B cell (primary cell): ENCODE measurements at regions not wholly inside any gene's neighbourhood (a gene's known extent, or its start where the extent isn't known, plus 50 kb on each side); places are given as distances from the start of the nearest gene placed in this dataset.

Experiments used
- ATAC-seq: fragments of 200-7000 bp; cut with Tn5 transposase; one replicate; pipeline ENCODE4 v1.10.0; 2021; ENCODE audit warnings: low read depth, mild to moderate bottlenecking, moderate number of reproducible peaks, moderate library complexity
- CTCF ChIA-PET: fragments of 350-600 bp; sonication (Branson Sonifier 250); formaldehyde crosslinking; loops from one replicate; lab custom pipeline; 2021; ENCODE audit warnings: antibody characterized with exemption, inconsistent platforms; lab: Charles Lee
- POLR2A ChIA-PET: fragments of 350-600 bp; sonication (Branson Sonifier 250); formaldehyde crosslinking; loops from one replicate; lab custom pipeline; 2021; ENCODE audit warnings: antibody characterized with exemption; lab: Charles Lee
- DNase-seq: peaks from one replicate; pipeline ENCODE4 v3.0.0; 2013
- H2AFZ ChIP-seq: 2 replicates; pipeline ENCODE4 v1.6.1; 2012; ENCODE audit warnings: mild to moderate bottlenecking, low read depth, low read length; ENCODE audit not compliant: insufficient read depth, poor library complexity, severe bottlenecking
- H3K27ac ChIP-seq, 2 donors: 1 replicate in 1 of 2; 2 replicates in 1 of 2; pipeline ENCODE4 v1.5.1; 2012 to 2013; ENCODE audit warnings: low read length in 2 of 2, mild to moderate bottlenecking in 2 of 2, moderate library complexity in 1 of 2
- H3K27me3 ChIP-seq, 4 experiments: fragments of 200-600 bp in 1 of 4; sonication (generic) in 1 of 4; replicated peaks in 1 of 4; 1 replicate in 2 of 4; 2 replicates in 2 of 4; pipeline versions ENCODE4 v1.6.1 to v1.7.0; 2013 to 2016; ENCODE audit warnings: low read length in 3 of 4, mild to moderate bottlenecking in 2 of 4, mixed read lengths in 1 of 4, moderate library complexity in 1 of 4; ENCODE audit not compliant: insufficient read depth in 4 of 4, control insufficient read depth in 3 of 4; ENCODE audit errors: control extremely low read depth in 1 of 4
- H3K36me3 ChIP-seq, 2 experiments: replicated peaks in 1 of 2; 1 replicate in 1 of 2; 2 replicates in 1 of 2; pipeline versions ENCODE4 v1.6.1 to v1.7.1; 2013; ENCODE audit warnings: low read length in 1 of 2; ENCODE audit not compliant: insufficient read depth in 2 of 2, control insufficient read depth in 1 of 2; ENCODE audit errors: control extremely low read depth in 1 of 2, extremely low read depth in 1 of 2
- H3K4me1 ChIP-seq, 2 donors: fragments of 200-600 bp in 1 of 2; sonication (generic) in 1 of 2; 1 replicate in 1 of 2; 2 replicates in 1 of 2; pipeline versions ENCODE4 v1.5.1 to v1.6.1; 2013 to 2017; ENCODE audit warnings: low read length in 2 of 2; ENCODE audit not compliant: control insufficient read depth in 2 of 2, insufficient read depth in 2 of 2
- H3K4me2 ChIP-seq: replicated peaks from 2 replicates; pipeline ENCODE3; 2012; ENCODE audit warnings: mild to moderate bottlenecking, low read depth, low read length; ENCODE audit not compliant: poor library complexity, severe bottlenecking
- H3K4me3 ChIP-seq, 5 experiments: fragments of 200-600 bp in 1 of 5; sonication (generic) in 1 of 5; 1 replicate in 3 of 5; 2 replicates in 2 of 5; pipeline versions ENCODE4 v1.5.1 to v1.7.0; 2011 to 2016; ENCODE audit warnings: low read length in 4 of 5, mild to moderate bottlenecking in 4 of 5, low read depth in 2 of 5, control low read depth in 1 of 5, moderate library complexity in 1 of 5; ENCODE audit not compliant: insufficient read depth in 1 of 5; ENCODE audit errors: control extremely low read depth in 1 of 5, extremely low read depth in 1 of 5
- H3K79me2 ChIP-seq: fragments of 200-600 bp; sonication (generic); one replicate; pipeline ENCODE4 v1.6.0; 2016; ENCODE audit warnings: low read length; ENCODE audit not compliant: control insufficient read depth, insufficient read depth
- H3K9ac ChIP-seq: fragments of 200-600 bp; sonication (generic); 2 replicates; pipeline ENCODE4 v1.6.1; 2017; ENCODE audit warnings: mild to moderate bottlenecking, low read length, moderate library complexity
- H3K9me3 ChIP-seq, 3 donors: one replicate each; pipeline versions ENCODE4 v1.6.1 to v1.7.1; 2013; ENCODE audit warnings: low read length in 2 of 3; ENCODE audit not compliant: control insufficient read depth in 2 of 3, insufficient read depth in 1 of 3; ENCODE audit errors: control extremely low read depth in 1 of 3
- H4K20me1 ChIP-seq: 2 replicates; pipeline ENCODE4 v1.6.0; 2012; ENCODE audit warnings: mild to moderate bottlenecking, low read length; ENCODE audit not compliant: insufficient read depth, control insufficient read depth, poor library complexity, severe bottlenecking
- H3K27ac Mint-ChIP-seq: one replicate; pipeline ENCODE4 v1.8.0; 2021; ENCODE audit warnings: mixed read lengths
- H3K27me3 Mint-ChIP-seq: one replicate; pipeline ENCODE4 v1.8.0; 2021; ENCODE audit warnings: mixed read lengths
- H3K4me1 Mint-ChIP-seq: one replicate; pipeline ENCODE4 v1.8.0; 2021; ENCODE audit warnings: mixed read lengths
- H3K4me3 Mint-ChIP-seq: one replicate; pipeline ENCODE4 v1.8.0; 2021; ENCODE audit warnings: mixed read lengths
- H3K9me3 Mint-ChIP-seq: one replicate; pipeline ENCODE4 v1.8.0; 2022; ENCODE audit warnings: mixed read lengths; ENCODE audit not compliant: insufficient read depth
- EZH2 ChIP-seq: IDR thresholded peaks from 2 replicates; pipeline ENCODE4 v1.6.1; 2012; ENCODE audit warnings: borderline replicate concordance, low read depth, mild to moderate bottlenecking, moderate library complexity, low read length; ENCODE audit not compliant: insufficient read depth, poor library complexity, severe bottlenecking
- WGBS: methylation state at CpG from one replicate; pipeline ENCODE4 v1.1.5; 2013; ENCODE audit warnings: missing lambda C conversion rate; ENCODE audit not compliant: insufficient coverage; 5-methylcytosine and 5-hydroxymethylcytosine counted together
- intact Hi-C: fragments of 100-400 bp; cut with micrococcal nuclease; formaldehyde crosslinking; loops from one replicate; pipeline ENCODE4 v1.10.0; 2022
- TF ChIP-seq, protein P1 (sequence below): fragments of 200-600 bp; IDR thresholded peaks from one replicate; pipeline ENCODE4 v1.8.0; 2022; ENCODE audit warnings: antibody characterized with exemption, mild to moderate bottlenecking

- WGBS, result 100% methylated on average over 1 of the region's 3 CpGs
- H2AFZ ChIP-seq, result no peak overlapping the region
Measured at GRCh38 chr21:18147678-18148077, 97.0 kb upstream of the CHODL start.

GRCh38 chr21:18146820-18147219 is 97.8 kb upstream of the CHODL start:
- Histone ChIP-seq H4K20me1 (no peaks in the 10 kb centered on the region), H2AFZ (no peak overlapping the region), H3K9me3 (peaks cover 0 to 2% (median 0%) of the 10 kb centered on the region in 3 donors), H3K79me2 (no peaks in the 10 kb centered on the region), H3K4me3 (no peak overlapping the region), H3K36me3 (no peaks in the 10 kb centered on the region), H3K27ac (no peak overlapping the region), H3K9ac (no peak overlapping the region), H3K27me3 (no peaks in the 10 kb centered on the region), H3K4me1 (no peaks in the 10 kb centered on the region), H3K4me2 (no peak overlapping the region)
- no peaks in the 10 kb centered on the region for H3K9me3 Mint-ChIP-seq
- TF ChIP-seq, protein P1, sequence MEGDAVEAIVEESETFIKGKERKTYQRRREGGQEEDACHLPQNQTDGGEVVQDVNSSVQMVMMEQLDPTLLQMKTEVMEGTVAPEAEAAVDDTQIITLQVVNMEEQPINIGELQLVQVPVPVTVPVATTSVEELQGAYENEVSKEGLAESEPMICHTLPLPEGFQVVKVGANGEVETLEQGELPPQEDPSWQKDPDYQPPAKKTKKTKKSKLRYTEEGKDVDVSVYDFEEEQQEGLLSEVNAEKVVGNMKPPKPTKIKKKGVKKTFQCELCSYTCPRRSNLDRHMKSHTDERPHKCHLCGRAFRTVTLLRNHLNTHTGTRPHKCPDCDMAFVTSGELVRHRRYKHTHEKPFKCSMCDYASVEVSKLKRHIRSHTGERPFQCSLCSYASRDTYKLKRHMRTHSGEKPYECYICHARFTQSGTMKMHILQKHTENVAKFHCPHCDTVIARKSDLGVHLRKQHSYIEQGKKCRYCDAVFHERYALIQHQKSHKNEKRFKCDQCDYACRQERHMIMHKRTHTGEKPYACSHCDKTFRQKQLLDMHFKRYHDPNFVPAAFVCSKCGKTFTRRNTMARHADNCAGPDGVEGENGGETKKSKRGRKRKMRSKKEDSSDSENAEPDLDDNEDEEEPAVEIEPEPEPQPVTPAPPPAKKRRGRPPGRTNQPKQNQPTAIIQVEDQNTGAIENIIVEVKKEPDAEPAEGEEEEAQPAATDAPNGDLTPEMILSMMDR, result no peak
- no peak for TF ChIP-seq EZH2
- no peak for ATAC-seq
- DNase-seq, result no peak
- intact Hi-C loops, result no loop called here
- POLR2A ChIA-PET, result no interaction called here
- no peak overlapping the region for H3K4me3 Mint-ChIP-seq
- no peak overlapping the region for H3K27ac Mint-ChIP-seq
- CTCF ChIA-PET, result no interaction called here
- no peaks in the 10 kb centered on the region for H3K4me1 Mint-ChIP-seq
- no peaks in the 10 kb centered on the region for H3K27me3 Mint-ChIP-seq

More at GRCh38 chr21:18147678-18148077, 97.0 kb upstream of the CHODL start:
- DNase-seq (no peak), ATAC-seq (no peak)
- Histone ChIP-seq H3K36me3 (no peaks in the 10 kb centered on the region), H3K27ac (no peak overlapping the region), H3K4me2 (no peak overlapping the region), H3K9ac (no peak overlapping the region), H3K4me1 (no peaks in the 10 kb centered on the region), H3K9me3 (peaks cover 0 to 2% (median 0%) of the 10 kb centered on the region in 3 donors), H4K20me1 (no peaks in the 10 kb centered on the region), H3K4me3 (no peak overlapping the region), H3K27me3 (no peaks in the 10 kb centered on the region), H3K79me2 (no peaks in the 10 kb centered on the region)
- no peaks in the 10 kb centered on the region for H3K27me3 Mint-ChIP-seq
- H3K27ac Mint-ChIP-seq, result no peak overlapping the region
- POLR2A ChIA-PET, result no interaction called here
- no peak for TF ChIP-seq EZH2
- TF ChIP-seq, protein P1, result no peak
- H3K9me3 Mint-ChIP-seq, result no peaks in the 10 kb centered on the region
- no peaks in the 10 kb centered on the region for H3K4me1 Mint-ChIP-seq
- intact Hi-C loops, result no loop called here
- CTCF ChIA-PET, result no interaction called here
- no peak overlapping the region for H3K4me3 Mint-ChIP-seq
